H1 (cell line): ENCODE measurements at regions not wholly inside any gene's neighbourhood (a gene's known extent, or its start where the extent isn't known, plus 50 kb on each side); places are given as distances from the start of the nearest gene placed in this dataset.

ENCODE experiments used
- CBX5 ChIP-seq: fragments of 300-800, 300-1000 bp; sonication (generic); IDR thresholded peaks from 2 replicates; pipeline ENCODE4 v1.7.1; 2016; ENCODE audit warnings: antibody characterized with exemption, low read length, low read depth
- EGR1 ChIP-seq: IDR thresholded peaks from 2 replicates; pipeline ENCODE4 v1.6.1; 2011; ENCODE audit warnings: low read depth, low read length, borderline replicate concordance
- EZH2 ChIP-seq: fragments of 200-600 bp; sonication (generic); IDR thresholded peaks from 2 replicates; pipeline ENCODE4 v1.7.1; 2012; ENCODE audit warnings: low read depth, mild to moderate bottlenecking, moderate library complexity, low read length, inconsistent platforms; ENCODE audit not compliant: severe bottlenecking
- JUN ChIP-seq: IDR thresholded peaks from 2 replicates; pipeline ENCODE4 v1.6.1; 2011; ENCODE audit warnings: low read depth, mild to moderate bottlenecking, improper control_type of control experiment, low read length
- KDM1A ChIP-seq: fragments of 200-600, 300-600 bp; sonication (generic); IDR thresholded peaks from 2 replicates; pipeline ENCODE4 v1.7.1; 2016; ENCODE audit warnings: mild to moderate bottlenecking, low read length, borderline replicate concordance
- KDM5A ChIP-seq: fragments of 200-600 bp; IDR thresholded peaks from 2 replicates; pipeline ENCODE4 v1.7.1; 2012; ENCODE audit warnings: mild to moderate bottlenecking, low read length, inconsistent platforms, mixed read lengths
- POLR2A ChIP-seq, 2 experiments: IDR thresholded peaks; 1 replicate in 1 of 2; 2 replicates in 1 of 2; pipeline ENCODE4 v1.6.1; 2011; ENCODE audit warnings: low read depth in 2 of 2, low read length in 2 of 2, mild to moderate bottlenecking in 2 of 2; ENCODE audit errors: control extremely low read depth in 1 of 2
- RFX5 ChIP-seq: IDR thresholded peaks from 2 replicates; pipeline ENCODE4 v1.6.1; 2011; ENCODE audit warnings: low read depth, low read length, improper control_type of control experiment, borderline replicate concordance
- SIX5 ChIP-seq: IDR thresholded peaks from 2 replicates; pipeline ENCODE4 v1.6.1; 2011; ENCODE audit warnings: mild to moderate bottlenecking, low read depth, low read length
- TAF1 ChIP-seq: IDR thresholded peaks from 2 replicates; pipeline ENCODE4 v1.6.1; 2011; ENCODE audit warnings: mild to moderate bottlenecking, low read depth, low read length
- TCF12 ChIP-seq: IDR thresholded peaks from 2 replicates; pipeline ENCODE4 v1.6.1; 2011; ENCODE audit warnings: low read depth, mild to moderate bottlenecking, low read length
- TF ChIP-seq, protein P1 (sequence below), 3 experiments: IDR thresholded peaks; 1 replicate in 2 of 3; 2 replicates in 1 of 3; pipeline versions ENCODE4 v1.5.1 to v1.6.1; 2011; ENCODE audit warnings: low read length in 3 of 3, mild to moderate bottlenecking in 3 of 3, inconsistent platforms in 2 of 3, low read depth in 1 of 3, moderate library complexity in 1 of 3; ENCODE audit not compliant: insufficient read depth in 1 of 3; ENCODE audit errors: control extremely low read depth in 1 of 3
- TF ChIP-seq, protein P2 (sequence below): IDR thresholded peaks from 2 replicates; pipeline ENCODE4 v1.6.1; 2012; ENCODE audit warnings: inconsistent platforms

DNA sequence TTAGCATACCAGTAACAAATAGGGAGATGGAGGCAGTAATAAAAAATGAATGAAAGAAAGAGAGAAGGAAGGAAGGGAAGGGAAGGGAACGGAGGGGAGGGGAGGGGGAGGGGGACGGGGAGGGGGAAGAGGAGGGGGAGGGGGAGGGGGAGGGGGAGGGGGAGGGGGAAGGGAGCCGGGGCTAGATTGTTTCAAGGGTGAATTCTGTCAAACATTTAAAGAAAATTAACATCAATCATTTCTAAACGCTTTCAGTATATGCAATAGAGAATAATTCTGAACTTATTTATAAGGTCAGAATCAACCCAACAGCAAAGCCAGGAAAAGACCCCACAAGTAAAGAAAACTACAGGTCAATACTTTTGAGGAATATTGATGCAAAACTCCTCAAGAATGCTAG is 858.8 kb upstream of the GYPC start:
- TF ChIP-seq, protein P1, sequence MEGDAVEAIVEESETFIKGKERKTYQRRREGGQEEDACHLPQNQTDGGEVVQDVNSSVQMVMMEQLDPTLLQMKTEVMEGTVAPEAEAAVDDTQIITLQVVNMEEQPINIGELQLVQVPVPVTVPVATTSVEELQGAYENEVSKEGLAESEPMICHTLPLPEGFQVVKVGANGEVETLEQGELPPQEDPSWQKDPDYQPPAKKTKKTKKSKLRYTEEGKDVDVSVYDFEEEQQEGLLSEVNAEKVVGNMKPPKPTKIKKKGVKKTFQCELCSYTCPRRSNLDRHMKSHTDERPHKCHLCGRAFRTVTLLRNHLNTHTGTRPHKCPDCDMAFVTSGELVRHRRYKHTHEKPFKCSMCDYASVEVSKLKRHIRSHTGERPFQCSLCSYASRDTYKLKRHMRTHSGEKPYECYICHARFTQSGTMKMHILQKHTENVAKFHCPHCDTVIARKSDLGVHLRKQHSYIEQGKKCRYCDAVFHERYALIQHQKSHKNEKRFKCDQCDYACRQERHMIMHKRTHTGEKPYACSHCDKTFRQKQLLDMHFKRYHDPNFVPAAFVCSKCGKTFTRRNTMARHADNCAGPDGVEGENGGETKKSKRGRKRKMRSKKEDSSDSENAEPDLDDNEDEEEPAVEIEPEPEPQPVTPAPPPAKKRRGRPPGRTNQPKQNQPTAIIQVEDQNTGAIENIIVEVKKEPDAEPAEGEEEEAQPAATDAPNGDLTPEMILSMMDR (IDR thresholded peaks at IDR 0.05; ENCODE audit: control extremely low read depth in 1 of 3, insufficient read depth in 1 of 3, low read depth in 1 of 3, low read length in 3 of 3) = no peak
- TF ChIP-seq EZH2 = no peak
- no peak for TF ChIP-seq KDM1A
- TF ChIP-seq KDM5A = no peak
- TF ChIP-seq TCF12 = no peak
- TF ChIP-seq, protein P2, sequence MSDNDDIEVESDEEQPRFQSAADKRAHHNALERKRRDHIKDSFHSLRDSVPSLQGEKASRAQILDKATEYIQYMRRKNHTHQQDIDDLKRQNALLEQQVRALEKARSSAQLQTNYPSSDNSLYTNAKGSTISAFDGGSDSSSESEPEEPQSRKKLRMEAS = no peak
- no peak for TF ChIP-seq TAF1
- TF ChIP-seq RFX5 = no peak
- no peak for TF ChIP-seq SIX5
- no peak for TF ChIP-seq POLR2A (IDR thresholded peaks at IDR 0.05; ENCODE audit: control extremely low read depth in 1 of 2, low read depth in 2 of 2, low read length in 2 of 2)
- TF ChIP-seq EGR1 = no peak
- no peak for TF ChIP-seq JUN
- TF ChIP-seq CBX5 = no peak
